SJCRH30 (cell line): ENCODE measurements at regions not wholly inside any gene's neighbourhood (a gene's known extent, or its start where the extent isn't known, plus 50 kb on each side); places are given as distances from the start of the nearest gene placed in this dataset.
"Not testable (repeated sequence)": the region's sequence is repeated elsewhere in the genome, so short reads cannot be mapped to it uniquely, and the experiment has no call there.

Experiments used
- DNase-seq, 2 experiments: peaks; one replicate each; pipeline ENCODE4 v3.0.0-alpha.2; 2015 to 2020
- H3K27ac ChIP-seq: fragments of 250-450 bp; sonication (Bioruptor Pico); 2 replicates; pipeline ENCODE4 v1.5.1; 2020; ENCODE audit warnings: mild to moderate bottlenecking, moderate library complexity
- H3K27me3 ChIP-seq: fragments of 250-450 bp; sonication (Bioruptor Pico); 2 replicates; pipeline ENCODE4 v1.5.1; 2020; ENCODE audit warnings: mild to moderate bottlenecking, moderate library complexity
- H3K36me3 ChIP-seq: fragments of 250-450 bp; sonication (Bioruptor Pico); 2 replicates; pipeline ENCODE4 v1.5.1; 2020; ENCODE audit warnings: mild to moderate bottlenecking, moderate library complexity
- H3K4me1 ChIP-seq: fragments of 250-450 bp; sonication (Bioruptor Pico); 2 replicates; pipeline ENCODE4 v1.5.1; 2020; ENCODE audit warnings: mild to moderate bottlenecking, moderate library complexity
- H3K4me3 ChIP-seq: fragments of 250-450 bp; sonication (Bioruptor Pico); 2 replicates; pipeline ENCODE4 v1.5.1; 2020; ENCODE audit warnings: mild to moderate bottlenecking, moderate library complexity
- H3K9me3 ChIP-seq: fragments of 250-450 bp; sonication (Bioruptor Pico); replicated peaks from 2 replicates; pipeline ENCODE4 v1.5.1; 2020; ENCODE audit warnings: mild to moderate bottlenecking, moderate library complexity

- no peaks in the 10 kb centered on the region for H3K9me3 ChIP-seq
- H3K4me1 ChIP-seq, result no peaks in the 10 kb centered on the region
- DNase-seq, result no peak
- H3K36me3 ChIP-seq, result no peaks in the 10 kb centered on the region
- no peak overlapping the region for H3K27ac ChIP-seq
- no peak overlapping the region for H3K4me3 ChIP-seq
- H3K27me3 ChIP-seq, result no peaks in the 10 kb centered on the region
Observed at GRCh38 chr10:53396876-53397275, 624.3 kb upstream of the MBL2 start.

GRCh38 chr10:53395449-53395848, 622.9 kb upstream of the MBL2 start:
- no peak overlapping the region for H3K27ac ChIP-seq
- no peaks in the 10 kb centered on the region for H3K4me1 ChIP-seq
- no peaks in the 10 kb centered on the region for H3K9me3 ChIP-seq
- H3K27me3 ChIP-seq, result no peaks in the 10 kb centered on the region
- no peak overlapping the region for H3K4me3 ChIP-seq
- DNase-seq, result no peak
- no peaks in the 10 kb centered on the region for H3K36me3 ChIP-seq

- Histone ChIP-seq H3K4me1 (no peaks in the 10 kb centered on the region), H3K9me3 (no peaks in the 10 kb centered on the region), H3K27ac (no peak overlapping the region), H3K4me3 (no peak overlapping the region), H3K27me3 (no peaks in the 10 kb centered on the region), H3K36me3 (no peaks in the 10 kb centered on the region)
- no peak for DNase-seq
Observed at GRCh38 chr10:53387562-53387961, 615.0 kb upstream of the MBL2 start.

GRCh38 chr10:53382543-53382942, 610.0 kb upstream of the MBL2 start:
- H3K27ac ChIP-seq, result no peak overlapping the region
- no peaks in the 10 kb centered on the region for H3K9me3 ChIP-seq
- no peak for DNase-seq
- no peak overlapping the region for H3K4me3 ChIP-seq
- H3K4me1 ChIP-seq, result no peaks in the 10 kb centered on the region
- H3K36me3 ChIP-seq, result no peaks in the 10 kb centered on the region
- no peaks in the 10 kb centered on the region for H3K27me3 ChIP-seq

DNA sequence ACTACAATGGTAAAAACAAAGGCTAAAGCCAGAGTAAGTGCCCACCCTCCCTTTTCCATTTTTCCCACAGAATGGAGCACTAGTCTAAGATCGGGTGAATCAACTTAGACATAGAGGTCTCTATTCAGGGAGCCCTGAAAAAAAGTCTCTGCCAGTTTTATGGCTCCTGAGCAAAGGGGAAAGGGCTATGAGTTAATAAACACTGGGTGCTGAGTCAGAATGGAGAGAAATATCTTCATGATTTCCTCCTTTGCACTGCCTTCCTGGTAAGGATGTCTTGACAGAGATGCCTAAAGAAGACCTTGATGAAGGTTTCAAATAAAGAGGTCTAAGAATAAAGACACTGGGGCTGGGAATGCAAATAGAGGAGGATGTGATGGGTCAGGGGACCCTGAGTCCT, 607.4 kb upstream of the MBL2 start:
- no peaks in the 10 kb centered on the region for H3K9me3 ChIP-seq
- no peak overlapping the region for H3K27ac ChIP-seq
- no peak for DNase-seq
- no peaks in the 10 kb centered on the region for H3K4me1 ChIP-seq
- H3K36me3 ChIP-seq, result no peaks in the 10 kb centered on the region
- no peak overlapping the region for H3K4me3 ChIP-seq
- no peaks in the 10 kb centered on the region for H3K27me3 ChIP-seq

- Histone ChIP-seq H3K27ac (no peak overlapping the region), H3K4me1 (no peaks in the 10 kb centered on the region), H3K27me3 (no peaks in the 10 kb centered on the region), H3K36me3 (no peaks in the 10 kb centered on the region), H3K9me3 (no peaks in the 10 kb centered on the region), H3K4me3 (no peak overlapping the region)
- DNase-seq, result no peak
Observed at GRCh38 chr10:53370347-53370746, 597.8 kb upstream of the MBL2 start.

GRCh38 chr10:53361936-53362335, 589.4 kb upstream of the MBL2 start:
- Histone ChIP-seq H3K4me1 (no peaks in the 10 kb centered on the region), H3K27ac (no peak overlapping the region), H3K9me3 (no peaks in the 10 kb centered on the region), H3K36me3 (no peaks in the 10 kb centered on the region), H3K27me3 (no peaks in the 10 kb centered on the region), H3K4me3 (no peak overlapping the region)
- no peak for DNase-seq

DNA sequence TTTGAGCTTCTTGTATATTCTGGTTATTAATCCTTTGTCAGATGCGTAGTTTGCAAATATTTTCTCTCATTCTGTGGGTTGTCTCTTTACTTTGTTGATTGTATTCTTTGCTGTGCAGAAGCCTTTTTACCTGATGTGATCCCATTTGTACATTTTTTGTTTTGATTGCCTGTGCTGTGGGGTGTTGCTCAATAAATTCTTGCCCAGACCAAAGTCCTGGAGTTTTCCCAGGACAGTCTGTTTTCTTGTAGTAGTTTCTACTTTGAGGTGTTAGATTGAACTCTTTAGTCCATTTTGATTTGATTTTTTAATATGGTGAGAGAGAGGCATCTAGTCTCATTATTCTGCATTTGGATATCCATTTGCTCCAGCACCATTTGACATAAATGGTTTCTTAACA, 588.7 kb upstream of the MBL2 start:
- Histone ChIP-seq H3K4me3 (no peak overlapping the region), H3K36me3 (no peaks in the 10 kb centered on the region), H3K9me3 (no peaks in the 10 kb centered on the region), H3K4me1 (no peaks in the 10 kb centered on the region), H3K27me3 (no peaks in the 10 kb centered on the region), H3K27ac (no peak overlapping the region)
- DNase-seq, result no peak

DNA sequence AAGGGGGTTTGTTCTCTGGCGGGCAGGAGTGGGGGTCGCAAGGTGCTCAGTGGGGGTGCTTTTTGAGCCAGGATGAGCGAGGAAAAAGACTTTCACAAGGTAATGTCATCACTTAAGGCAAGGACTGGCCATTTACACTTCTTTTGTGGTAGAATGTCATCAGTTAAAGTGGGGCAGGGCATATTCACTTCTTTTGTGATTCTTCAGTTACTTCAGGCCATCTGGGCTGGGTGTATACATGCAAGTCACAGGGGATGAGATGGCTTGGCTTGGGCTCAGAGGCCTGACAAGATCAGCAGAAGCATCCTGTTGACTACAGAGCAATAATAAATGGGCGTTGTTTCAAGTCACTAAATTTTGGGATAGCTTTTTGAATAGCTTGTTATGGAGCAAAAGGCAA, 586.4 kb upstream of the MBL2 start:
- DNase-seq, H3K27me3 ChIP-seq, H3K9me3 ChIP-seq, H3K36me3 ChIP-seq, H3K4me3 ChIP-seq, H3K27ac ChIP-seq, H3K4me1 ChIP-seq: not testable (repeated sequence)

- Histone ChIP-seq H3K4me3 (no peak overlapping the region), H3K27ac (no peak overlapping the region), H3K4me1 (no peaks in the 10 kb centered on the region), H3K9me3 (no peaks in the 10 kb centered on the region), H3K27me3 (no peaks in the 10 kb centered on the region), H3K36me3 (no peaks in the 10 kb centered on the region)
- DNase-seq, result no peak
Observed at GRCh38 chr10:53358536-53358935, 586.0 kb upstream of the MBL2 start.

DNA sequence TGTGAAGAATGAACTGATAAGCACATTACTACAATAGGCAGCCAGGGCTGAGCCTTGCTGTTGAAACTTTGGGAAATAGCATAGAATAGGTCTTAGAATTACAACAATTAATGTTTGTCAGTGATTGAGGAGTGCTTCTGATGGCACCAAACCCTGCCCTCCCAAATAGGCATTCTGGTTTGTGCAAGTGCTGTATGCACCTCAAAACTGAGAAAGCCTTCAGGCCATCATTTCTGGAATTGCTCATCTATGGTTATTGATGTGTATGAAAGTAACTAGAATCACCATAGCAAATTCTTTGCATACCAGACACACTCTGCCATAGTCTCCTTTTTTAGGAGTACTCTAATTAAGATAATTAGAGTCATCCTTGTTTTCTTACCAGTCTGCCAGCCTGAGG, 585.0 kb upstream of the MBL2 start:
- no peaks in the 10 kb centered on the region for H3K36me3 ChIP-seq
- no peak overlapping the region for H3K27ac ChIP-seq
- no peak overlapping the region for H3K4me3 ChIP-seq
- H3K27me3 ChIP-seq, result no peaks in the 10 kb centered on the region
- H3K9me3 ChIP-seq, result no peaks in the 10 kb centered on the region
- no peaks in the 10 kb centered on the region for H3K4me1 ChIP-seq
- DNase-seq, result no peak

DNA sequence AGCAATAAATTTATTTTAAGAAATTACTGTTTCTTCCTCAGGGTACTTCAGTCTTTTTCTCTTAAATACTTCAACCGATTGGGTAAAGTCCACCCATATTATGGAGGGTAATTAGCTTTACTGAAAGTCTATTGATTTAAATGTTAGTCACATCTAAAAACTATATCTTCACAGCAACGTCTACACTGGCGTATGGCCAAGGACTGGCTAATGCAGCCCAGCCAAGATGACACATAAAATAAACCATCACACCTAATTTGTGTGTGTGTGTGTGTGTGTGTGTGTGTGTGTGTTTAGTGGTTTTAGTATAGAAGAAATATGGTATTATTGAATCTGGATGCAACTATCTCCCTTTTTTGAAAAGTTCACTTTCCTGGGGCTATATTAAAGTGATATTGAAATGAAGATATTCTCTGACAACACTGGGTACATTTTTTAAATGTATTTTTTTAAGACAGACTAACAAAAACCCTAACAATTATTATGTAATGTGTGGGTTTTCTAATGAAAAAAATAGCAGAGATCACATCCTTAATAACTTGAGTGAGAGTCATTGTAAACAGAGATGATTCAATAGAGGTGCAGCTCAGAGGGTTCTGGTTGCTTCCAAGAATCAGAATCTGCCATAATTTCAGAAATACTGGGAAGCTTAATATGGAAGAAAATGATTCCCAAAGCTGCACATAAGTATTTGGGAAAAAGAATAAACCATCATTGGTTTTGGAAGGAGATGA, 584.2 kb upstream of the MBL2 start:
- Histone ChIP-seq H3K4me3 (no peak overlapping the region), H3K27ac (no peak overlapping the region), H3K36me3 (no peaks in the 10 kb centered on the region), H3K27me3 (no peaks in the 10 kb centered on the region), H3K4me1 (no peaks in the 10 kb centered on the region), H3K9me3 (no peaks in the 10 kb centered on the region)
- DNase-seq, result no peak

- H3K36me3 ChIP-seq, H3K4me1 ChIP-seq, H3K4me3 ChIP-seq, H3K27ac ChIP-seq, H3K9me3 ChIP-seq, DNase-seq, H3K27me3 ChIP-seq: not testable (repeated sequence)
Observed at GRCh38 chr10:53342531-53342930, 569.9 kb upstream of the MBL2 start.

- not testable (repeated sequence) for H3K36me3 ChIP-seq, H3K4me1 ChIP-seq, H3K4me3 ChIP-seq, H3K27ac ChIP-seq, DNase-seq, H3K9me3 ChIP-seq, H3K27me3 ChIP-seq
Observed at GRCh38 chr10:53338199-53338598, 565.6 kb upstream of the MBL2 start.

DNA sequence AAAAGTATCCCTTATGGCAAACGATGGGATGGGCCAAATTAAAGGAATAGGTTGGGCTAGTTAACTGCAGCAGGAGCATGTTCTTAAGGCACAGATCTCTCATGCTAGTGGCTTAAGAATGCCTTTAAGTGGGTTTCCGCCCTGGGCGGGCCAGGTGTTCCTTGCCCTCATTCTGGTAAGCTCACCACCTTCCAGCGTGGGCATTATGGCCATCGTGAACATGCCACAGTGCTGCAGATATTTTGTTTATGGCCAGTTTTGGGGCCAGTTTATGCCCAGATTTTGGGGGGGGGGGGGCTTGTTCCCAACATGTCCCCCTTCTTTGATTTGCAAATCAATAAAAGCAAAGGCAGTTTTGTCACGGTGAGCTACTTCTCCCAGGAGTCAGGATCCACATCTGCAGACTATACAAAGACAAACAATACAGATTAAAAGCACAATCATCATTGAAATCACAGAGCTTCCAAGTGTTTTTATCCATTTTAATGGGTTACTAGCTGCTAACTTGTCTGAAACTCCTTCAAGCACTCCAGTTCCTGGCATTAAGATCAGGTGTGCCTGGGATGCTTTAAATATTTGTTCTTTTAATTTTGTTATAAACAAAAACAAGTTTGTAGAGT, 563.3 kb upstream of the MBL2 start:
- not testable (repeated sequence) for H3K36me3 ChIP-seq, H3K27me3 ChIP-seq, H3K4me1 ChIP-seq, H3K4me3 ChIP-seq, H3K9me3 ChIP-seq, DNase-seq, H3K27ac ChIP-seq

DNA sequence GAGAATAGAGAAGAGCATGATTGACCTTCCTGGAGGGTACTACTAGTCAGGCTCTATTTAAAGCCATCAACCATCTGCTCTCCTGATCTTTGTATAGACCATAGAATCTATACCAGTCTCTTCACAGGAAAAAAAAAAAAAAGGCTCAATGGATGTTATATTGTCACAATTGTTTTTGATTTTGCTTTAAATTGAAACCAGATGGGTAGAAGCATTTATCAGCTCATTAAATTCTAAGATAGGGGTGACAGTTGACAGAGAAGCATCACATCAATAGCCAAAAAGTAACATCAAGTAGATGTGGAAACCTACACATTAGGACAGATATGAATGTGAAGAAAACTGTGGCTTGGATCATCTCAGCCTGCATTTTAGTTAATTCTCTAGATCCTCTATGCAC, 558.9 kb upstream of the MBL2 start:
- Histone ChIP-seq H3K27ac (no peak overlapping the region), H3K36me3 (no peaks in the 10 kb centered on the region), H3K4me3 (no peak overlapping the region), H3K9me3 (no peaks in the 10 kb centered on the region), H3K4me1 (no peaks in the 10 kb centered on the region), H3K27me3 (no peaks in the 10 kb centered on the region)
- DNase-seq, result no peak
